Activated T-helper 1 cell treated with anti-CD3 and anti-CD28 coated beads, Interleukin-12 subunit alpha, Interleukin-12 subunit beta, Interleukin-2, Interleukin-4 antibody, amounts not matched to agents 30 ng/mL and 10 ng/mL and 1 ng/mL, durations not matched to agents 14 hours and 24 hours and 36 hours (primary cell): ENCODE measurements at regions not wholly inside any gene's neighbourhood (a gene's known extent, or its start where the extent isn't known, plus 50 kb on each side); places are given as distances from the start of the nearest gene placed in this dataset.
"Not testable (repeated sequence)": the region's sequence is repeated elsewhere in the genome, so short reads cannot be mapped to it uniquely, and the experiment has no call there.

Experiments
- DNase-seq: peaks from one replicate; pipeline ENCODE4 v3.0.0; 2021; ENCODE audit warnings: low spot score
- H3K27ac Mint-ChIP-seq: one replicate; pipeline ENCODE4 v1.8.0; 2021; ENCODE audit warnings: mild to moderate bottlenecking, mixed read lengths
- H3K27me3 Mint-ChIP-seq: one replicate; pipeline ENCODE4 v1.8.0; 2022; ENCODE audit warnings: mild to moderate bottlenecking, moderate library complexity, mixed read lengths; ENCODE audit not compliant: insufficient read depth
- H3K36me3 Mint-ChIP-seq: one replicate; pipeline ENCODE4 v1.8.0; 2021; ENCODE audit warnings: low read depth, mixed read lengths
- H3K4me1 Mint-ChIP-seq: one replicate; pipeline ENCODE4 v1.8.0; 2021; ENCODE audit warnings: low read depth, mixed read lengths
- H3K4me3 Mint-ChIP-seq: one replicate; pipeline ENCODE4 v1.8.0; 2021; ENCODE audit warnings: mild to moderate bottlenecking, moderate library complexity, mixed read lengths
- H3K9me3 Mint-ChIP-seq: one replicate; pipeline ENCODE4 v1.8.0; 2021; ENCODE audit warnings: mixed read lengths
- intact Hi-C: fragments of 100-400 bp; cut with micrococcal nuclease; formaldehyde crosslinking; loops from one replicate; pipeline ENCODE4 v1.15.1; 2024

GRCh38 chr11:38538866-38539680 is 1941.0 kb upstream of the RAG2 start:
- no peaks in the 10 kb centered on the region for H3K36me3 Mint-ChIP-seq
- intact Hi-C loops: no loop called here
- no peak overlapping the region for H3K27ac Mint-ChIP-seq
- no peak for DNase-seq
- H3K4me1 Mint-ChIP-seq: no peaks in the 10 kb centered on the region
- H3K9me3 Mint-ChIP-seq: peaks cover 22% of the 10 kb centered on the region
- no peak overlapping the region for H3K4me3 Mint-ChIP-seq
- H3K27me3 Mint-ChIP-seq: no peaks in the 10 kb centered on the region

DNA sequence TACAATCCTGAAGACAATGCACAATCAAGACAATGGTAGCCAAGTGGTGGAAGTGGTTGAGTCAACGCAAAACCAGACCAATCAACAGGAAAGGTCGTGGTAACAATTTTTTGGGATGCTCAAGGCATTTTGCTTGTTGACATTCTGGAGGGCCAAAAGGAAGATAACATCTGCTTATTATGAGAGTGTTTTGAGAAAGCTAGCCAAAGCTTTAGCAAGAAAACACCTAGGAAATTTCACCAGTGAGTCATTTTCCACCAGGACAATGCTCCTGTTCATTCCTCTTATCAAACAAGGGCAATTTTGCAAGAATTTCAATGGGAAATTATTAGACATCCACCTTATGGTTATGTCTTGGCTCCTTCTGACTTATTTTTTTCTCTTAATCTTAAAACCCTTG is 1932.2 kb upstream of the RAG2 start:
- no peaks in the 10 kb centered on the region for H3K27me3 Mint-ChIP-seq
- intact Hi-C loops: no loop called here
- no peak overlapping the region for H3K4me3 Mint-ChIP-seq
- DNase-seq: no peak
- peaks cover 29% of the 10 kb centered on the region for H3K9me3 Mint-ChIP-seq
- no peaks in the 10 kb centered on the region for H3K4me1 Mint-ChIP-seq
- no peak overlapping the region for H3K27ac Mint-ChIP-seq
- H3K36me3 Mint-ChIP-seq: no peaks in the 10 kb centered on the region

GRCh38 chr11:38524945-38525344 is 1926.9 kb upstream of the RAG2 start:
- Mint-ChIP-seq H3K4me3 (no peak overlapping the region), H3K36me3 (no peaks in the 10 kb centered on the region), H3K27ac (no peak overlapping the region), H3K27me3 (no peaks in the 10 kb centered on the region), H3K4me1 (no peaks in the 10 kb centered on the region), H3K9me3 (peaks cover 21% of the 10 kb centered on the region)
- no peak for DNase-seq
- intact Hi-C loops: no loop called here

- DNase-seq: no peak
- no peaks in the 10 kb centered on the region for H3K27me3 Mint-ChIP-seq
- no peaks in the 10 kb centered on the region for H3K36me3 Mint-ChIP-seq
- intact Hi-C loops: no loop called here
- no peaks in the 10 kb centered on the region for H3K4me1 Mint-ChIP-seq
- H3K27ac Mint-ChIP-seq: no peak overlapping the region
- peaks cover 24% of the 10 kb centered on the region for H3K9me3 Mint-ChIP-seq
- H3K4me3 Mint-ChIP-seq: no peak overlapping the region
These were observed 1920.0 kb upstream of the RAG2 start for GRCh38 chr11:38517991-38518390.

- intact Hi-C loops, DNase-seq: not testable (repeated sequence)
These were observed 1914.8 kb upstream of the RAG2 start for GRCh38 chr11:38512830-38513229.

DNA sequence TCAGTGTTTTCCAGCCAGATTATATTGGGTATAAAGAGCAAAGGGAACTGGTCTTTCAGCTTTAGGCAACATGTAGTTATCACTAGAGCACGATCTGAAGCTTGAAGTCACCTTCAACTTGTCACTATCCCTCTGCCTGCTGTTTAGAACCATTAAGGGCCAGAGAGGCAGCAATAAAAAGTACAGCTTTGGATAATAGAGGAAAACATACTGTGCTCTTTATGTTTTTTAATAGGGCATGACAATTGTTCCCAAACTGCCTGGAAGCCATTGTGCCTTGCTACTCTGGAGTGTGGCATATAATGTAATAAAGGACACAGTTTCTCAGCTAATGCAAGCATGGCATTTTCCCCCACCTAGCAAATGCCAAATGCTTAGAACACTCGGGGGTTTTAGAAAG is 1912.0 kb upstream of the RAG2 start:
- intact Hi-C loops: no loop called here
- no peak for DNase-seq
- Mint-ChIP-seq H3K4me3 (no peak overlapping the region), H3K27me3 (no peaks in the 10 kb centered on the region), H3K9me3 (peaks cover 19% of the 10 kb centered on the region), H3K4me1 (no peaks in the 10 kb centered on the region), H3K27ac (no peak overlapping the region), H3K36me3 (no peaks in the 10 kb centered on the region)

More at GRCh38 chr11:38512830-38513229, 1914.8 kb upstream of the RAG2 start:
- not testable (repeated sequence) for H3K27ac Mint-ChIP-seq, H3K4me1 Mint-ChIP-seq, H3K36me3 Mint-ChIP-seq, H3K27me3 Mint-ChIP-seq, H3K4me3 Mint-ChIP-seq
- H3K9me3 Mint-ChIP-seq: peaks cover 19% of the 10 kb centered on the region

DNA sequence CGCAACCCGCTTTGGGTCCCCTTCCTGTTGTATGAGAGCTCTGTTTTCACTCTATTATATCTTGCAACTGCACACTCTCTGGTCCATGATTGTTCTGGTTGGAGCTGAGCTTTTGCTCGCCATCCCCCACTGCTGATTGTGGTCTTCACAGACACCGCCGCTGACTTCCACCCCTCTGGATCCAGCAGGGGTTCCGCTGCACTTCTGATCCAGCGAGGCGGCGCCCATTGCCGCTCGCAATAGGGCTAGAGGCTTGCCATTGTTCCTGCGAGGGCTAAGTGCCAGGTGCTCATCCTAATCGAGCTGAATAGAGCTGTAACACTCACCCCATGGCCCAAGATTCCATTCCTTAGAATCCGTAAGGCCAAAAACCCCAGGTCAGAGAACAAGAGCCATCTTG is 1905.8 kb upstream of the RAG2 start:
- Mint-ChIP-seq H3K4me1 (no peaks in the 10 kb centered on the region), H3K27me3 (no peaks in the 10 kb centered on the region), H3K9me3 (peaks cover 25% of the 10 kb centered on the region), H3K36me3 (no peaks in the 10 kb centered on the region), H3K27ac (no peak overlapping the region), H3K4me3 (no peak overlapping the region)
- no peak for DNase-seq
- intact Hi-C loops: no loop called here

DNA sequence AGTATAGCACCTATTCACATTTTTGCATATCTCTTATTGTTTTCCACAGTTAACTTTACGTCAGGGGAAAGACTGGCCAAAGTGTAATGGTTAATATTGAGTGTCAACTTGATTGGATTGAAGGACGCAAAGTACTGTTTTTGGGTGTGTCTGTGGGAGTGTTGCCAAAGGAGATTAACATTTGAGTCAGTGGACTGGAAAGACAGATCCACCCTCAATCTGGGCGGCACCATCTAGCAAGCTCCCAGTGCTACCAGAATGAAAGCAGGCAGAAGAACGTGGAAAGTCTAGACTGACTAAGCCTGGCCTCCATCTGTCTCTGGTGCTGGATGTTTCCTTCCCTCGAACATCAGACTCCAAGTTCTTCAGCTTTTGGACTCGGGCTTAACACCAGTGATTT is 1900.7 kb upstream of the RAG2 start:
- H3K4me3 Mint-ChIP-seq: no peak overlapping the region
- no peak overlapping the region for H3K27ac Mint-ChIP-seq
- no peak for DNase-seq
- H3K9me3 Mint-ChIP-seq: peaks cover 27% of the 10 kb centered on the region
- no peaks in the 10 kb centered on the region for H3K36me3 Mint-ChIP-seq
- H3K4me1 Mint-ChIP-seq: no peaks in the 10 kb centered on the region
- intact Hi-C loops: no loop called here
- no peaks in the 10 kb centered on the region for H3K27me3 Mint-ChIP-seq

- H3K27me3 Mint-ChIP-seq: no peaks in the 10 kb centered on the region
- intact Hi-C loops: no loop called here
- no peak for DNase-seq
- no peaks in the 10 kb centered on the region for H3K4me1 Mint-ChIP-seq
- H3K9me3 Mint-ChIP-seq: peaks cover 24% of the 10 kb centered on the region
- no peak overlapping the region for H3K27ac Mint-ChIP-seq
- no peak overlapping the region for H3K4me3 Mint-ChIP-seq
- no peaks in the 10 kb centered on the region for H3K36me3 Mint-ChIP-seq
These were observed 1894.0 kb upstream of the RAG2 start for GRCh38 chr11:38491986-38492385.

GRCh38 chr11:38481391-38481790 is 1883.4 kb upstream of the RAG2 start:
- no peaks in the 10 kb centered on the region for H3K36me3 Mint-ChIP-seq
- intact Hi-C loops: no loop called here
- no peaks in the 10 kb centered on the region for H3K27me3 Mint-ChIP-seq
- H3K9me3 Mint-ChIP-seq: peaks cover 3% of the 10 kb centered on the region
- H3K27ac Mint-ChIP-seq: no peak overlapping the region
- H3K4me1 Mint-ChIP-seq: no peaks in the 10 kb centered on the region
- no peak for DNase-seq
- H3K4me3 Mint-ChIP-seq: no peak overlapping the region

GRCh38 chr11:38476808-38477575 is 1879.0 kb upstream of the RAG2 start:
- Mint-ChIP-seq H3K4me1 (no peaks in the 10 kb centered on the region), H3K4me3 (no peak overlapping the region), H3K9me3 (peaks cover 16% of the 10 kb centered on the region), H3K36me3 (no peaks in the 10 kb centered on the region), H3K27me3 (no peaks in the 10 kb centered on the region), H3K27ac (no peak overlapping the region)
- no peak for DNase-seq
- intact Hi-C loops: no loop called here

DNA sequence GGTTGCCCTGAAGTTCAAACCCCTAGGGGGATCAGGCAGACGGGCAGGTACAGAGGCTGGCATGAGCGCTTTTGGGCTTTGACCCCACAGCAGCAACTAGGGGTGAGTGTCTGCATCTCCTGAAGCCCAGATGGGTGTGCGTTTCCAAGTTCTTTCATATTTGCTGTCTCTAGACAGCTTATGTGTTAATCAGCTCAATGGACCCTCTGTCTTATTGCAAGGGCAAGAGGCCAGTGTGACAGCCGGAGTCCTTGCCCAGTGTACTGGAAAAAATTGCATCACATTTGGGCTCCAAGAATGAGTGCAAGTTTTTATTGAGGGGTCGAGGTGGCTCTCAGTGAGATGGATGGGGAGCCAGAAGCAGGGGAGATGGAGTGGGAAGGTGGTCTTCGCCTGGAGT is 1863.7 kb upstream of the RAG2 start:
- H3K4me1 Mint-ChIP-seq: no peaks in the 10 kb centered on the region
- no peaks in the 10 kb centered on the region for H3K27me3 Mint-ChIP-seq
- intact Hi-C loops: no loop called here
- no peak overlapping the region for H3K4me3 Mint-ChIP-seq
- H3K36me3 Mint-ChIP-seq: no peaks in the 10 kb centered on the region
- H3K27ac Mint-ChIP-seq: no peak overlapping the region
- DNase-seq: no peak
- H3K9me3 Mint-ChIP-seq: peaks cover 9% of the 10 kb centered on the region

- Mint-ChIP-seq H3K9me3 (peaks cover 14% of the 10 kb centered on the region), H3K27me3 (no peaks in the 10 kb centered on the region), H3K27ac (no peak overlapping the region), H3K36me3 (no peaks in the 10 kb centered on the region), H3K4me1 (no peaks in the 10 kb centered on the region), H3K4me3 (no peak overlapping the region)
- intact Hi-C loops: no loop called here
- DNase-seq: no peak
These were observed 1862.9 kb upstream of the RAG2 start for GRCh38 chr11:38460896-38461295.
